ENCODE measurements at regions not wholly inside any gene's neighbourhood (a gene's known extent, or its start where the extent isn't known, plus 50 kb on each side); places are given as distances from the start of the nearest gene placed in this dataset.

DNA sequence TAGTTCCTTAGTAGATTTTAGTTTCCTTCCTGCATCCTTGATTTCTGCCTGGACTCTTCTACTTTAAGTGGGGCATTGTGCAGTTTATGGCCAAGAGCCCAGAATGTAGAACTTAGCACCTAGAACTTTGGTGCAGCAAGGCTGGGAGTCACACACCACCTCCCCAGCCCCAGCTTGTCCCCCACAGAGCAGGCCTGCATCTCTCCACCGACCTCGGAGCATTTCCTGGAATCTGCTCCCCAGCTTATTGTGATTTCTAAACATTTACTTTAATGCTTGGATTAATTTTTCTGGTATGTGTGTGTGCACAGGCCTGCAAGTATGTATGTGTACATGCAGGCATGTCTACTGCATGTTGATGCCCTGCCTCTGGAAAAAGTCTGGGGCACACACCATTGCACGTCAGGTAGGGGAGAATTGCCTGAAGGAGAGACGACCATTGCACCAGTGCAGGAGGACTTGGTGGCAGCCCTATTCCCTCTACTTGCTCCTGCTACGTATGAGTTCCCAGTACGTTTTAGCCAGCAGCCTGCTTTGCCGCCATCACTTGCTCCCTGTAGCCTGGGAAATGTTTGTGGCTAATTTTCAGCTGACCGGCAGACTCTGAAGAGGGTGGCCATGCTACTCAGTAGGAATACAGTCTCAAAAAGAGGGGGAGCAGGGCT, 419.9 kb upstream of the HS6ST1 start:
- DNase-seq (ENCODE audit: low spot score): no peak

DNA sequence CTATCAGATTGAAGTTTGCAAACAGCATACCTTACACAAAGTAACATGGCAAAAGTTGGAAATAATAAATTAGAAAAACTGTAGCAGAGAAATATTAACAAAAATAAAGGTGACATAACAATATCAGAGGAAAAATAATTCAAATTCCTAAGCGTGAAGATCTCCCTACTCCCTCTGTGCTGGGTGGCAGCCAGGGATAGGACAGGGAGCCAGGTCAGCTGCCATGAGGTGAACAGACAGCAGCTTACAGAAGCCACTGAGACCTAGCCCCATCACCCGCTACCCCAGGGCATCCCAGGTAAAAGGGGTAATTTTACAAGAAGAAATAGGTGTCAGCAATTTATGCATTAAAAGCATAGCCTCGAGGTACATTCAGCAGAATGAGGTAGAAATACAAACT, 423.8 kb upstream of the HS6ST1 start:
- no peak for DNase-seq (ENCODE audit: low spot score)

DNA sequence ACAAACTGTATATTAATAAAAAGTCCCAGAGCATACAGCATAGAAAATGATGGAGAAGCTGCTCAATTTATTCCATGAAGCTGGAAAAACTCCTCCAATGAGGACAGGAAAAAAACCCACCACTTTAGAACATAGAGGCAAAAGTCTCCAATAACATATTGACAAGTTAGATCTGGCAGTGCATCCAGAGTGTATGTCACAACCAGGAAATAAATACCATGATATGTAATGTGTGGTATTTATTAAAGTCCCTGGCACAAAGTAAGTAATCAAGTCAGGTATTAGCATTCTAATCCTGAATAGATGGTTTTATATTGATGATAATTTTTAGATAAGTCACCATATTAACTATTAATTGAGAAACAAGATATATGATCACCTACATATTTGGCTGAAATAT, 427.3 kb upstream of the HS6ST1 start:
- DNase-seq (ENCODE audit: low spot score): no peak

DNA sequence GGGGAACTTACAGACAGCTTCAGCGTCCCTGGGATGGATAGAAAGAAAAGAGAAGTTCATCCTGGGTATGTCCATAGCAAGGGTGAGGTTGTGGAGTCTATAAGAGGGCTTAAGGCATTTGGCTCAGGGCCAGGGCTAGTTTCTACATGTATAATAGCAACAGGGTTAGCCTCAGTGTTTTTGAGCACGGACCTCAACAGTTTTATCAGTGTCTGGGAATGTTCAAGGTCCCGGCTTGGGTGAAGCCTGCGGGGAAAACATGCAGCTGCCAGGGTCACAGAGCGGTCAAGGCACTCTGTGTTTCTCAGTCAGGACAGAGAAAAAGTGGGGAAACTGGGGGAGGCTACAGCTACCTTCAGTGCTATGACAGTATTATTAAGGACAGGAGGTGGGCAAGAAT, 427.7 kb upstream of the HS6ST1 start:
- no peak for DNase-seq (ENCODE audit: low spot score)

DNA sequence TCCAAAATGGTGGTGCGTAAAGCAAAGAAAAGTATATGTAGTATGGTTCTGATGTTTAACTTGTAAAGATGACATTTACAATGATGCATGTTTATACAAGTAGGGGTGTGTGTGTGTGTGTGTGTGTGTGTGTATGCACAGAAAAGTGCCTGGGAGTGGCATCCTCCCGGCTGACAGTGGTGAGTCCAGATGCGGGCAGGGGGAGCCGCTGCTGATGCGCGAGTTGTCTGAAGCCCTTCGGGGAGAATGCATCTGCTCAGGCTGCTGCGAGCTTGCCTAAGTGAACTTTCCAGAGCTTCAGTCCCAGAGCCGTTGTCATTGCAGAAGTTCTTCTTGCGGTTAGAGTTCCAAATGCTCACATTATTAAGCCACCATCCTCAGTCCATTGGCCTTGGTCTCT, 429.7 kb upstream of the HS6ST1 start:
- DNase-seq (ENCODE audit: low spot score): no peak

DNA sequence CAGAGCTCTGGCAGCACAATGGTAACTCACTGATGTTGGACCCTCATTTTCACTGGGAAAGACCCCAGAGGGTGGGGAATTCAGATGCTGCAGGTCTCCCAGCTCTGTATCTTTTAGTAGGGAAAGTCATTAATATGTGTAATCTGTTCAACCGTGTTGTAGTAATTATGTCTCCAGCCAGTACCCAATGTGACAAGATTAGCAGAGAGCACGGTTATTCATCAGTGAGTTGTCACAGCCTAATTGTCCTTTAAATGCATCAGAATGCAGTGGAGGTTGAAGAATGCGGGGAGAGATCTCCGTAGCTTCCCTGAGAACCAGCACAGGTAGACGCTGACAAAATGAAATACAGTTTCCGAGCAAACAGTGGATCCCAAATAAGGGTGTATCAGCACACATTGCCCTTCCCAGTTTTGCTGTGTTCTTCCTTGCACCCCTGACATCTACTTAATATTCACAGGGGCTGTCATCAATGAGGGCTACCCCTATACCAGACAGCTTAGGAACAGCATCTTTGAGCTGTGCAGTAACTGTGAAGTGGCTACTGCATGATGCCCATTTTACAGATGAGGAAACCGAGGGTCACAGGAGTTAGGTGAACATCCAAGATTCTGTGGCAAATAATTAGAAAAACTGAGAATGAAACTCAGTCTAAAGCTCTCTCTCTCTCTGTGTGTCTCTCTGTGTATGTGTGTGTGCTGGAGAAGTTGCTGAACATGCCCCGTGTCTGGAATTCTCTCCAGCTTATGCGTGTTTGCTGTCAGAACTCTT, 430.4 kb upstream of the HS6ST1 start:
- no peak for DNase-seq (ENCODE audit: low spot score)

DNA sequence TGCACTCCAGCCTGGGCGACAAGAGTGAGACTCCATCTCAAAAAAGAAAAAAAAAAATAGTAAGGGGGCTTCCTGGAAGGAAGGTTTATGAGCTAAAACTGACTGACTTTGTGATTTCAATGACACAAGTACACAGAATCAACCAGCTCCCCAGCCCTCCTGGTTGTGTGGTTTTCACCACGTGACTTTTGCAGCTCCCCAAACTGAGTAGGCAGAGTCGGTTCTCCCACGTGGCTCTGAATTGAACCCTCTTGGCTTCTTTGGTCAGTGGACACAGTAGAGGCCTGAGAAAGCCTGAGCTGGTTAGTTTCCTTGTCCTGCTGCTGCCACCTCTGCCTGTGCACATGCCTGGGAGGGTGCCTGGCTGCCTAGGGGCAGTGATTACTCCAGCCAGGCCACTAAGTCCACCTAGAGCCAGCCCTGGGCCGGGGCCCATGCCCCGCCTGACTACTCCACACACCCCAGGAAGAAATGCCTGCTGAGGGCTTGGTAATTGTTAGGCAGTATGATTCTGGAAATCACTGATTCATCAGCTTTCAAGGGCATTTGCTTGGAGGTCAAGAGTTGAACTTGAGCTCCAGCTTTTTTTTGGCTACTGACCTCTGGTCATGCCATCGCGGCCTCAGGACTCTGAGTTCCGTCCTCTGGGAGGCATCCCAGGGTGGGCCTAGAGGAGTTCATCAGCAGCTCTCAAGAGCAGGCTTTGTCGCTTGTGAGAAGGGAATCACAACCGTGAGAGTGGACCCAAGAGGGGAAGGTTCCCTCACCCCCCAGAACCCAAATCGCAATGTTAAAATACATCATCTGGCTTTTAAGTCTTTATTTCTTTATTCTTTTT, 431.9 kb upstream of the HS6ST1 start:
- no peak for DNase-seq (ENCODE audit: low spot score)

DNA sequence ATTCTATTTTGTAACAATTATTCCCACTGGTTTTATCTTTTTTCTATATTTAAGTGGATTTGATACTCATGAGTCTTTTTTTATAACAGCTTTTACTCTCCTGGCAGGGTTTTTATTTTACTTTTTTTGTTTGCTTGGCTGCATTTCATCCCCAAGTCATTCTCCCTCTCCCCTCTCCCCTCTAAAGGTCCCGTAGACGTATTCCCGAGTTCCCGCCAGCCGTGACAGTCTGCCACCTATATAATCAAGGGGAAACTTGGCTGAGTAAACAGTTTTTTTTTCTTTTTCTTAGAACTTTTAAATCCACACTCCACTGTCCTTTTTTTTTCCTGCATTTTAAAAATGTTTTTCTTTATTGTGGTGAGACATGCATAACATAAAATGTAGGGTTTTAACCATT, 433.1 kb upstream of the HS6ST1 start:
- no peak for DNase-seq (ENCODE audit: low spot score)

DNA sequence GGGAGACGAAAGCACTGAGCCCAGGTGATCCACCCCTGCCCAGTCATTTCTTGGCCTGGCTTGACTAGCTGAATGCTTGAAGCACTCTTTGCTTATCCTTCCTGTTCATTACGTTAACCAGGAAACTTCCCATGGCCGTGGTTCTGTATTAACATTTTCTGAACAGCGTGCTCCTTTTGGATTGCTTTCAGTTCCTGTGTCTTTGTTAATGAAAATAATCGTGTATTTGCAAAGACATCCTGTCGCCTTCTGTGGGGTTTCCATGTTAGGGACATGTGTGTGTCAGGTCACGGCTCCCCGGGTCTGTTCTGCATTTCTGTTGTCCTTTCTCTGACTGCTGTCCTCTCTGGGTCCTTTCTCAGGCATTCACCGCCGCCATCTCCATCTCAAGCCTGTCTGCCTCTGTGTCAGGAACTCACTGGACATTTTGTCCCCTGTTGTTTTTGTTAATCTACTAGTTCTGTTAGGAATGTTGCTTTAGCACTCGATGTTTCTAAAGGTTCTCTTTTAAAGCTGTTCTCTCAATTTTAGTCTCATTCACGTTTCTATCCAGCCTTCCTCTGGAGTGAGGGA, 434.1 kb upstream of the HS6ST1 start:
- no peak for DNase-seq (ENCODE audit: low spot score)

DNA sequence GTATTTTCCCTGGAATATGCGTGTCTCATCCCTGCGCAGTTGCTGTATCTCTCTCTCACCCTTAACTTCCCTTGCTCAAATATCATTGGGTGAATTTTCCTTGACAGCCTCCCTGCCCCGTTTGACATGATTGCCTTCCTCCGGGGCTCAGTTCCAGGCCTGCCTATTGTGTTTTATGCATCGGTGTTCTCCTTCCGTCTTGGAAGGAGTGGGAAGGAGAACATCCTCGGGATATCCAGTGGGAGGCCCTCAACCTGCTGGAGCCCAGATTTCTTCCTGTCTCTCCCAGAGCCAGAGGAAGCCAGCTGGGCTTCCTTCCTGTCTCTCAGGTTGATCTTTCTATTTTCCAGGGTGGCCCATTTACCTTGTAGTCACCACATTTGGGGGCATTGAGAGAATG, 434.7 kb upstream of the HS6ST1 start:
- no peak for DNase-seq (ENCODE audit: low spot score)

DNA sequence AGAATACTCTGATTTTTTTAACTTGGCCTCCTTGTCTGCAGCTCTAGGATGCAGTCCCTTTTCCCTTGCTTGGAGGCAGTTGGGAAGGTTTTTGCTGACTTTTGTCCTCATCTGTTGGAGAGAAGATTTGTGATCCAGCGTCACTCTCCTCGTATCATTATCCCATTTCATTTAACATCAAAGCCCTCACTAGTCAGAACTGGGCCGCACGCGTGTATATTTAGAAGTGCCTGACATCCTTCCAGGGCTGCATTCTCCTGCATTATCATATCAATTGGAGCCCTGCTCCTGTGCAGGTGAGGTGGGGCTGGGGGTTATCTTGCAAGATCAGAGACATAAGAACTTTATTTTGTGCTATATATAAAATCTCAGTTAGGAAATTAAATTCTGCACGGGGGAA, 435.1 kb upstream of the HS6ST1 start:
- DNase-seq (ENCODE audit: low spot score): no peak

DNA sequence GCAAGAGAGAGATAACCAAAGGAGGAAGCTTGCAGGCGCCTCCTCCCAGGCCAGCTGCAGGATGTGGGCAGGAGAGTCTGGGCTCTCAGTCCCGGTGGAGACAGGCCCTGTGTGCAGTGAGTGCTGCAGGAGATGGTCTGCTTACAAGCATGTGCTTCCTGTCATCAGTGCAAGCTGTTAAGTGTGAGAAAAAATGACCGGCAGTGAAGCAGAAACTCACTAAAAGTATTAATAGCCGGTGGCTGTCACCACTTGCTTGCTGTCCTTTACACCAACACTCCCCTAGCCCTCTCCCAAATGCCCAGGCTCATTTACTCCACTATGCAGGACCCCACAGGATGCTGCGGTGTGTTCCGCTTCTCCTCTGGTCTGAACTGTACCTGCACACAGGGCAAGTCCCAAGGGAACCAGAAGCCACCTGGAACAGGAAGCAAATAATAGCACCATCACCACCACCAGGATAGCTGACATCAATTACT, 435.6 kb upstream of the HS6ST1 start:
- no peak for DNase-seq (ENCODE audit: low spot score)

DNA sequence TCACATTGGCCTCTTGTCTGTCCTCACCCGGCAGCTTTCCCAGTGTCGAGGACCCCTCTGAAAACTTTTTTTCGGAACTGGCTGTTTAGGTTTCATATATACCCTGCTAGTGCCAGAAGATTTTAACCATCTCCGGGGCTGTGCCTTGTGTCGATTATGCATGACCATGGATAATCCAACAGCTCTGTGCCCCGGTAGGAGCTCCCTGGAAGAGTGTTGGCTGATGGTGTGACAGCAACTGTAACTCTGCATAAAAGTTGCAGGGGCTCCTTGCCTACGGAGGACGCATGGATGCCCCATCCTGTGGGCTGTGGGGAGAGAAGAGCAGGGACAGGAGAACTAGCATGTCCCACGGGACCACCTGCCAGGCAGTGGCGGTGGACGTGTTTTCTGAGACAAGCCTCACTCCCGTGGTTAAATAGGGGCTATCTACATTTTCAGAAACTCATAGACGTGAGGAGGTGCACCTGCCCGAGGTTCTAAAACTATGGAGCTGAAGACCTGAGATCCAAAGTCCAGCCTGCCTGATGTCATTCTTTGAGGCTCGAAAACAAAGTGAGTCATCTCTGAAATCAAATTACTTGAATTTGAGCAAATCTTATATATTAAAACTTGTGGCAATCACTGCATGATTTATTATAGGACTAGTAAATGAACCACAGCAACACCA, 437.2 kb upstream of the HS6ST1 start:
- no peak for DNase-seq (ENCODE audit: low spot score)

DNA sequence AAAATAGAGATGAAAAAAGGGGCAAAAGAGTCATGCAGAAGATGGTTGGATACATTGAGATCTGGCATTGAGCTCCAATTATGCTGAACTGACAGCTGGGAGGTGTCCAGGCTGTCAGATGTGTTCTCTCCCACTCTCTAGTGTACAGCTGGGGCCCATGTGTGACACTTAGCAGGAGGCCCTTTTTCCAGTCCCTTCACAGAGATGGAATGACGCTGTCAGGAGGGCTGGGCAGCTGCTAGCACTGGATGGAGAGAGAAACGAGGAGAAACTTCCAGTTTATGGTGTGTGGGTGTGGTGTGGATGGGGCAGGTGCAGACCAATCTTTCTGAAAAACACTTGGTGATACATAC, 437.7 kb upstream of the HS6ST1 start:
- DNase-seq (ENCODE audit: low spot score): no peak

DNA sequence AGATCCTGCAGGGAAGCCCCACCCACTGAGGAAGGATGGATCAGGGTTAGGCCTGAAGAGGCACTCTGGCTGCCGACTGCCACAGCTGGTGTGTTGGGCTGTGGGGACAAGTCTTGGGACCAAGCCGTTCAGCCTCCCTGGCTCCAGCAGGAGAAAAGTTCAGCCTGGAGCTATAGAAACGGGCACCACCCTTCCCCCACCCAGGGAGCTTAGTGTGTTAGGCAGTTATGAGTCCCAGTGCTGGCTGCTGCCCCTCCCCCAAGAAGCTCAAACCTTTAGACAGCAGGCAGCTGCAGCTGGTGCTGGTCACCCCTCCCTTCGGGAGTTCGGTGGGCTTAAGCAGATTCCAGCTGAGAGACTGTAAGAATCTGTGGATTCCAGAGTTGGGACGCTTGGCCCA, 447.1 kb upstream of the HS6ST1 start:
- DNase-seq (ENCODE audit: low spot score): no peak

DNA sequence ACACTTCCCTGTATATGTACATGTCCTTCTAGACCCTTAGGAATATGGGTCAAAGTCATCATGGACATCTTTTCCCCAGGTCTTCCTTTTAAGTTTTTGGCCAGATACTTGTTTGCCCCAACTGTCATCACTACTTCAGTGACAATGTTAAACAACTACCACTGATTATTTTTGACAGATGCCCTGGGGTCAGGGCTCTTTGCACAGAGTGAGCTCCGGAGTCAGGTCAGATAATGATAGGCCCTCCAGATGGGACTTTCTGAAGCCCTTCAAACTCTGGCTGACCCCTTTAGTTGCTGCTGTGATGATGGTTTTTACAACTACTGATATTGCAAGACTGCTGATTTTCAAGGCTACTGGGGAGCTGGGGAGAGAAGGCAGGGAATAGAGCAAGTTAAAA, 449.4 kb upstream of the HS6ST1 start:
- no peak for DNase-seq (ENCODE audit: low spot score)

DNA sequence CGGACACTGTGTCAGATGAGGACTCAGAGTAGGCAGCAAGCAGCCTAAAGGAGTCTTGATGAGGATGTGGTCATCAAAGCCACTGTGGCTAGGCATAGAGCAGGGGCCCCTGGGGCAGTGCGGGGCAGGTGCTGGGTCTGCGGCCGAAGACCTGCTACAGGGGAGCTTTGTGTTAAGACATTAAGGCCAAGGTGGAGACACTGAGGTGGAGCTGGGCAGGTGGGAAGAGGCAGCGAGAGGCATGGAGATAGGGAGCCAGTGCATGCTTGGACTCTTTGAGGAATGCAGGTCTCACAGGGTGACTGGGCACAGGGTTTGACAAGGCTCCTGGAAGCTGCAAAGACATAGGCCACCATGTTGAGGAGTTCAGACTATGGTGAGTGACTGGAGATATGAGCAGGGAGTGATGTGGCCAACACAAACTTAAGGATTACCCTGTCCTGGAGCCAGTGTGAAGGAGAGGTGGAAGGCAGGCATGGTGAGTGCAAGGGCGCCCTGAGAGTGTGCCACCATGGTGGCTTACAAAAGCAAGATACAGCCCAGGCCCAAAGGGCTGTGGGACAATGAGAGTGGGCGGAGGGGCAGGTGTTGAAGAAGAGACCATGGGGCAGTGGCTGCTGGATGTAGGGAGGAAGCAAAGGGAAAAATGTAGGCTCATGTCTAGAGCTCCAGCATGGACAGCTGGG, 450.9 kb upstream of the HS6ST1 start:
- no peak for DNase-seq (ENCODE audit: low spot score)

DNA sequence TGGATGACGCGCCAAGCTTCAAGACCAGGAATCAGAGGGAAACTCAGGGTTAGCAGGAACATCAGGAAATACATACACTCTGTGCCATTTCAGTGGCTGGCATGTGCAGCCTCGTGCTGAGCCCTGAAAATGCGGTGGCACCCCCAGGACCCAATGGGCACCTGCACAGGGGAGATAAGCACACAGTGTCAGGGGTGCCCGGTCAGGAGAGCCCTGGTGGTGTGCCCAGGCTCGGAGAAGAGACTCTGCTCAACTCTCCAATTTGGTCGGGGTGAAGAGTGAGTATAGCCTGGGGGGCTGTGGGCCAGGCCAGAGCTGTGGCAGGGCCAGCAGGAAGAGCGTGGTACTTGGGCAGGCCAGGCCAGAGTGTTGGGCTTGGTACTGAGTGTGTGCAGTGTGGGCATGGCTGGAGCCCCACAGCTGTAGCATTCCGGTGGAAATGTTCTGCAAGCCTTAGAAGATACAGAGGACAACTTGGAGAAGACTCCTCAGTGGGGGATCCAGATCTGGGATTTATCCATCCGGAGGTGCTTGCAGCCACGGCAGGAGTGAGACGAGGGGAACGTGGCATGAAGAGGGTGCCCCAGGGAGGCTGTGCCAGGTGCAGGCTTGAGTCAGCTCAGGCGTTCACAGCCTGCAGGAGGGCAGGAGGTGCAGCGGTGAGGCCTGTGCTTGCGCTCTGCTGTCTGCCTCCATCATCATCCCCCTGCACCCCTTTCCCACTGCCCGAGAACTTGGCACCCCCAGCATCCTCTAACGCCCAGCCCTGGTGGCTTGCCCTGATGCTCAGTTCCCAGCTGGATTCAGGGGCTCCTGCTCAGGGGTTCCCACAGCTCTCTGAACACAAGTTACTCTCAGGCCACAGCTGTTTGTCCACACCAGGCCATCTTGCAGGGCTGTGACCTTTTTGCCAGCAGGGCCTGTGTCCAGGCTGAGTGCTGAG, 451.7 kb upstream of the HS6ST1 start:
- DNase-seq (ENCODE audit: low spot score): no peak

DNA sequence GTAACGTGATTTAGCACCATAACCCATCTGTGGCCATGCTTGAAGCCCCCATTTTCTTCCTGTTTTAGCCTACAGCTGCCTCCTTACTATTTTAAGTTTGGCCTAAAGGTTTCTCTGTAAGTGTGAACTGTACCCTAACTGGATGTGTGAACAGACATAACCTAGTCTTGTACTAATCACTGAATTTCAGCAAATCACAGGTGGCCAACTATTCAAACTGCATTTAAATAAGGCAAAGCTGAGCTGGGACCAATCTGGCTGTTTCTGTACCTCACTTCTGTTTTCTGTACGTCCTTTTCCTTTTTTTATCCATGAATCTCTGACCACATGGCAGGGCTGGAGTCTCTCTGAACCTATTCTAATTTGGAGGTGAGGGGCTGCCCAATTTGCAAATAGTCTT, 452.7 kb upstream of the HS6ST1 start:
- no peak for DNase-seq (ENCODE audit: low spot score)

DNA sequence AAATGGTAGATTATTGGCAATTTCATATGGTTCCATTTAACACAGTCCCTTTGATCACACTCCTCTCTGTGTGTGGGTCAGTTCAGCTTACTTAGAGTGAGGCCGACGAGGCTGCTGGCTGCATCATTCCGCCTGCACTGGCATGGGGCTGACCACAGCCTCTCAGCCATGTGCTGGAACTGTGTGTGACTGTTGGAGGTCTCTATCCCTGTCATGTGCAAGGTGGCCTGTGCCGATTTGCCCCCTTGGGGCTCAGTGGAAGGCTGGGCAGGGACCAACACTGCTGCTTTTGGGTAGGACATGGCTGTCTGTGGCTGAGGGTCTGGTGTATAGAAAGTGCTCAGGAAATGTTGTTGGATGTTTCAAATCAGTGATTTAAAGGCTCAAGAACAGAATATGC, 454.0 kb upstream of the HS6ST1 start:
- no peak for DNase-seq (ENCODE audit: low spot score)
